GM21390 (cell line): ENCODE measurements at regions not wholly inside any gene's neighbourhood (a gene's known extent, or its start where the extent isn't known, plus 50 kb on each side); places are given as distances from the start of the nearest gene placed in this dataset.
A peak's percentile ranks its signal among the peaks of the same experiment; 100 is the strongest.
"Not testable (repeated sequence)": the region's sequence is repeated elsewhere in the genome, so short reads cannot be mapped to it uniquely, and the experiment has no call there.

Experiments
- ATAC-seq: cut with Tn5 transposase; IDR thresholded peaks from one replicate; pipeline ENCODE4 v1.9.1; 2021; ENCODE audit not compliant: unreplicated experiment

DNA sequence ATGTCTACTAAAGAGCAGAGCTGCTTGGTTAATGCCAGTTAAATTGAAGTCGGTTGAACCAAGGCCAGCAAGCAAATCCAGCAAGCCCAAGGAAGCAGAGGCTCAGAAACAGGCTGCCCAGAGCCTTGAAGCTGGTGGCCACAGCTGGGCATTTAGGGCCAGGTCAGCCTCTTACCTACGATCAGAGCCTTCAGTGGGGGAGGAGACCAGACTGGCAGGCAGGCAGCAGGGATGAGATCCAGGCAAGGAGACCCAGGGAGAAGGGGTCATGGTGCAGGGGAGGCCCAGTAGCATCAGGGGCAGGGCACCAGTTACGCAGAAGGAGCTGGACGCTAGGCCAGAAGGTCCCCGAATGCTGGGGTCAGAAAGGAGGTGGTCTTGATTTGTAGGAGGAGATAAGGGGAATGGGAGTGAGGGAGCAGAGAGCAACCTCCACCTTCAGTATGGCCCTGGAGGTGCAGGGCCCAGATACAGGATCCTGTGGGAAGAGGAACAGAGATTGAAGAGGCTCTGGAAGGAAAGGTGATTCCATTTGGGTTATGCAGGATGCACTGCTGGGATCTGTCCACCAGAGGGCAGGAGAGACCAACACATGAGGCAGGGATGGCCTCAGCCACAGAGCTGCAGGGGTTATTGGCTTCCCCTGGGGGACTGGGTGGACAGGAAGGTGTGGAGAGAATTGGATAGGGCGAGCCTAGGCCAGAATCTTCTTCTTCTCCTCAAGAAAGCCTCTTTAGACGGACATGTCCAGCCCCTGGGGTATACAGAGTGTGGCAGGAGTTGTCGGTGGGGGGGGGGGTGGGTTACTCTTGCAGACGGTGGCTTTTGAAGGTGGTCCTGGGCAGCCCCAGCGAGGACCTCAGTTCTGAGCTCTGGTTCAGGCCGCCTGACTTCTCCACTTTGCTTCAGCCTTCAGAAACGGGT, 132.6 kb upstream of the PODXL start:
- ATAC-seq, result peak; percentile 54

DNA sequence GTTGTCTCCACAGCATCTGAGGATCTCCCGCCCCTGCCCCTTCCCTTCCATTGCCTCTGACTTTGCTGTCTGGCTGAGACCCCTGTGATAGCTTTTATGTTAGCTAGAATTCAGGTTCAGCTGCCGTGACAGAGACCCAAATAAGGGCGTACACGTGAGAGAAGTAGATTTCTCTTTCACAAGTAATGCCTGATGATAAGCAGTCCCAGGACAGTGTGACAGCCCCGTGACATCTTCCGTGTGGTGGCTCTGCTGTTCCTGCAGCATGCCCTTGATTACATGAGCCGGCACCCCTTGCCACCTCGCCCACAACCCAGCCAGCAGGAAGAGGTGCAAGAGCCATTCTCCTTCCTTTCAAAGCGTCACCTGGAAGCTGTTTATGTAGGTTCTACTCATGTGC, 130.9 kb upstream of the PODXL start:
- no peak for ATAC-seq

DNA sequence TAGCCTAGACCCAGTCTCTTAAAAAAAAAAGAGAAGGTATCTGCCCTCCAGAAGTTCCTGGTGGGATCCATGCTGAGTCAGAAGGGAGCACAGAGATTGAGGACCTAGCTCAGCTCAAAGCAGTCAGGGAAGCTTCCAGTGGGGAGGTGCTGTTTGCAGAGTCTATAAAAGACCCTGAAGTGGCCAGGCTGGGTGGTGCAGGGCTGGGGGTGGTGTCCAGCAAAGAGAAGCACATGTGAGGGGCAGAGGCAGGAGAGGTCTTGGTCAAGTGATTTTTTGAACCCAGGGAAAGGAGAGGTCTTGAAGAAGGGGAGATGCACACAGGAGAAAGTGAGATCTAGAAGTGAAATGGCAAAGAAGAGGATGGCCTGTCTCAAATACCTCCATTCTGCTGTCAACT, 130.4 kb upstream of the PODXL start:
- ATAC-seq, result no peak

DNA sequence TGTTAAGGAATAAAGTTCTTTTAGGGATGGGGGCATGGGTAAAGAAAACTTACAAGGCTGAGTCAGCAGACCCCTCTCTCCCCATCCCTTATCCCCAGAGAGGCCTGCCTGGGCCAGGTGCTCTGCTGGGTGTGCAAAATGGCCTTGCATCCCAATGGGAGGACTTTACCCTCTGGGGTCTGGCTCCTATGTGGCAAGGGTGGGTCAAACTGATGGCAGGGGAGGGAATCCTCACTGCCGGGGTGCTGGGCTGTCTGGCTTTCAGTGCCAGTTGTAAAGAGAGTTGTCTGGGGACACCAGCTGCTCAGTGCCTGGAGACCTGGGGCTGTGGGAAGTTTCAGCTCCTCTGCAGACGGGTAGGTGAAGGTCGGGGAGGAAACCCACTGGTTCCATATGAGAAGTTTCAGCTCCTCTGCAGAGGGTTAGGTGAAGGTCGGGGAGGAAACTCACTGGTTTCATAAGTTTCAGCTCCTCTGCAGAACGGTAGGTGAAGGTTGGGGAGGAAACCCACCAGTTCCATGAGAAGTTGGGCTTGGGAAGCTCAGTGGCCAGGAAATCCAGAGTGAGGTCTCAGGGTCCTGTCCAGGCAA, 127.2 kb upstream of the PODXL start:
- peak; percentile 90 for ATAC-seq

DNA sequence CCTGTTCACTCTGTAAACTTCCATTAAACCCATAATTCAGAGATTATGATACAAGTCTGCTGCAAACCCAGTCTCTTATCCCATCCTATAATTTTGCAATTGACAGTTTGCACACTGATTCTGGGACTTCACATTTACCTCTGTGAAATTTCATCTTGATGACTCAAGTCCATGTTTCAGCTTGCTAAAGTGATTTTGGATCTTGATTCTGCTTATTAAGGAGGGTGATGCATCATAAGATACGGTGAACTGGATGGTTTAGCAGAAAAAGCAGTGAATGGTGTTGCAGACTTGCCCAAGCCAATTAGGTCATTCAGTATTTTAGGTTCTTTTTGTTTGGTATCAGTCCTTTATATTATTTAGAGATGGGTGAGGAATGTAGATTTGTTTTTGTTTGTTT, 125.5 kb upstream of the PODXL start:
- ATAC-seq, result no peak

DNA sequence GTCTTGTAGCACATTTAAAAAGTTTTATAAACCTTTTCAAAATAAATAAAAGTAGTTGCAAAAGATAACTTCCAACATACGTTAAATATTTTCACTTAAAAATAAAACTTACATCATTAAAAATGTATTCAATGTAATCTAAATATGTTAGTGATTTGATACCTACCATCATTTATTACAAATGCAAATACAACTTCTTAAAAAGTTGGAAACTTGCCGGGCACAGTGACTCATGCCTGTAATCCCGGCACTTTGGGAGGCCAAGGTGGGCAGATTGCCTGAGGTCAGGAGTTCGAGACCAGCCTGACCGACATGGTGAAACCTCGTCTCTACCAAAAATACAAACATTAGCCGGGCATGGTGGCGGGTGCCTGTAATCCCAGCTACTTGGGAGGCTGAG, 122.6 kb upstream of the PODXL start:
- ATAC-seq, result not testable (repeated sequence)

DNA sequence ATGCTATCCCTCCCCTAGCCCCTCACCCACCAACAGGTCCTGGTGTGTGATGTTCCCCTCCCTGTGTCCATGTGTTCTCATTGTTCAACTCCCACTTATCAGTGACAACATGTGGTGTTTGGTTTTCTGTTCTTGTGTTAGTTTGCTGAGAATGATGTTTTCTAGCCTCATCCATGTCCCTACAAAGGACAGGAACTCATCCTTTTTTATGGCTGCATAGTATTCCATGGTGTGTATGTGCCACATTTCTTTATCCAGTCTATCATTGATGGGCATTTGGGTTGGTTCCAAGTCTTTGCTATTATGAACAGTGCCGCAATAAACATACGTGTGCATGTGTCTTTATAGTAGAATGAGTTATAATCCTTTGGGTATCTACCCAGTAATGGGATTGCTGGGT, 120.4 kb upstream of the PODXL start:
- not testable (repeated sequence) for ATAC-seq

DNA sequence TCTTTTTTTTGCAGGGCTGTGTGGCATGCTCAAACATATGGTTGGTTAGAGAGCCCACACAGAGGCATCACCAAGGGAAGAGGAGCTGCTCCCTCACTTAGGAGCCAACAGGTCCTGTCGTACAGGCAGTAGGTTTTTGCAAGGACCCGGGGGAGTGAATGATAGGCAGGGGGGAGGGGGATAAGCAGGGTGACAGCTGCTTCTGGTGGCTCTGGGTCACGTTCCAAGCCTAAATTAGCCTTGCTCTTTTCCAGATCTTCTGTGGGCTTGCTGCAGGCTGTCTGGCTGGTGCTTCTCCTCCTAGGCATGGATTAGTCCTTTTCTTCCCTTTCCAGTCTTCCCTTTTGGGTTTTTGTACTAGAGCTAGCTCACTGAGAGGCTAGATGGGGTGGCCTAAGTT, 117.7 kb upstream of the PODXL start:
- no peak for ATAC-seq

DNA sequence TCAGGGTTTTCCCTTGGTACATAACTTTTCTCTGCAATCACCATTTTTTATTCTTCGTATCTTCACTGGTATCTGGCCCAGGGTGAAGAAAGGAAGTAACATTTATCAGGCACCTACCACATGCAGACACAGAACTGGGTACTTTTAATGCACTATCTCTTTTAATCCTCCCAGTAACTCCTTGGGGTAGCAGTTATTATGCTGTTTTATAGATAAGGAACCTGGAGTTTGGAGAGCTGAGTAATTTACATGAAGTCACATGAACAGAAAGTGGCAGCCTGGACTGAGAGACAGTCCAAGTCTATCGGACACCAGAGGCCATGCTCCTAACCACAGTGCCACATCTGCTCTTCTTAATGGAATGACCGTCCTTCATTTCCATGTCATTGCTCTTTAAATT, 117.1 kb upstream of the PODXL start:
- no peak for ATAC-seq

DNA sequence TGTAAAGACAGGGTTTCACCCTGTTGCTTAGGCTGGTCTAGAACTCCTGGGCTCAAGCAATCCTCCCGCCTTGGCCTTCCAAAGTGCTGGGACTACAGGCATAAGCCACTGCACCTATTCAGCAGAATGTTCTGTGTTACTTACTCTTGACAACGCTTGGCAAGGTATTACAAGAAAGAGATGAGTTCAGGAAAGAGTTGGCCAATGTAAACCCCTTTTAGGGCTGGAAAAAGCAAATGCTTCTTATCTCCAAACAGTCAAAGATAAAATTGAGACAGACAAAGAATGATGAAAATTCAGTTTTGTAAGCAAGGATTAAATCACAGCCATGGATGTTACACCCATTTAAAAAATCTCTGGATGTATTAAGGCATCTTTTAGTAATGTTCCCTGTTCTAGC, 114.0 kb upstream of the PODXL start:
- no peak for ATAC-seq

DNA sequence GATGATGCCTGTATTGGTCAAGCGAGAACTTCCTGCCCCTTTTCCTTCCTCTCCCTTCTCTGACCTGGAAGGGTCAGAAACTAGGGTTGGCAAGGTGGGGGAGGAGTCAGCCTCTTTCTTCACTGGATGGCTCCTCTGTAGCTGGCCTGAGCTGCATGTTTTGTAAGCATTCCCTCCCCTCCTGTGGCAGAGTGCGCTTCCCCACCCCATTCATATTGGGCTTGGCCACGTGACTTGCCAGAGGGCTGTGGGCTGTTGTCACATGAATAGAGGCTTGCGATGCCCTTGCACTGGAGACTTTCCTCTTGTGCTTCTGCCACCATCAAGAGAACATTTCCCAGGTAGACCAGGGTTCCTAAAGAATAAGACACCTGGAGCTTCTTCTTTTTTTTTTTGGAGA, 111.3 kb upstream of the PODXL start:
- ATAC-seq, result no peak

DNA sequence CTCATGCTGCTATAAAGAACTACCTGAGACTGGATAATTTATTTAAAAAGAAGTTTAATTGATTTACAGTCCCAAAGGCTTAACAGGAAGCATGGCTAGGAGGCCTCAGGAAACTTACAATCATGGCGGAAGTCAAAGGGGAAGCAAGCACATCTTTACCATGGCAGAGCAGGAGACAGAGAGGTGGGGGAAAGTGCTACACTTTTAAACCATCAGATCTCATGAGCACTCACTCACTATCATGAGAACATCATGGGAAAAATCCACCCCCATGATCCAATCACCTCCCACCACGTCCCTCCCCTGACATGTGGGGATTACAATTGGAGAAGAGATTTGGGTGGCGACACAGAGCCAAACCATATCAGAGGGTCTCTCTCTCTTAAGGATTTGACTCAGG, 108.6 kb upstream of the PODXL start:
- ATAC-seq, result no peak

DNA sequence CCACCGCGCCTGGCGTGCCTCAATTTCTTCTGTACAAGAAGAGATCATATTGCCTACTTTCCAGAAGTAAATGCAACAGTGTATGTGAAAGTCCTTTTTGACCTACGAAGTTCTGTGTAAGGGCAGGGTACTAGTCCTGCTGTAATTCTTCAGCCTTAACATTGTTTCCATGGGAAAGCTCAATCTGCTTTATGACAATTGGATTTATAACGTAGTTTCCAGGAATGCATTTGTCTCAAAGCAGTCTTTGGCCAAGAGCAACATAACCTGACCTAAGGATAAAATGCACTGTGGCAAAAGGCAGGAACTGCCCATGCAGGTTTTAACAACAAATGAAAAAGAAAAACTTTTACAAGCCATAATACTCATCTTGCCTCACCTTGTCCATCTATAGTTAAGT, 108.1 kb upstream of the PODXL start:
- no peak for ATAC-seq

DNA sequence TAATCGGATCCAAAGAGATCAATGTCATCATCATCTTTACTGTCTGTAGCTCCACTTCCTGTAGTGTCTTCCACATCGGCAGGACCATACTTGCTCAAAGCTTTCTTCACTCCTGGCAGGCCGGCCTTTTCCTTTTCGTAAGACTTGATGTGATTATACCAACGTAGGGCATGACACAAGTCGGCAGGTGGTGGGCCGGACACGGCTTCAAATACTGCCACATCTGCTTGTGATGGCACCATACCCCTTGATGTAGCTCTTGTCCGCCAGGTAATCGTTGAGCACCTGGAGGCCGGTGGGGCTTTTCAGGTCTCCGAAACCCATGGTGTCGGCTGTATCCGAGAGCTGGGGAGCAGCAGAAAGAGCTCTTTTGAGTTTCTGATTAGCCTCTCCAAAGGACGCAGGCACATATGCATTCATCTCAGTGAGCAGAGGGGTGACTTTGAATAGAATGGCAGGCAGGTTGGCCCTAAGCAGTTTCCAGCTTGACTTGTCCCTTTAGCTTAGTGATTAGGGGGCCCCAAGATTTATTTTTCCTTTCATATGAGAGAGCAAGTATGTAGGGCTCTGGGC, 106.0 kb upstream of the PODXL start:
- ATAC-seq, result not testable (repeated sequence)

DNA sequence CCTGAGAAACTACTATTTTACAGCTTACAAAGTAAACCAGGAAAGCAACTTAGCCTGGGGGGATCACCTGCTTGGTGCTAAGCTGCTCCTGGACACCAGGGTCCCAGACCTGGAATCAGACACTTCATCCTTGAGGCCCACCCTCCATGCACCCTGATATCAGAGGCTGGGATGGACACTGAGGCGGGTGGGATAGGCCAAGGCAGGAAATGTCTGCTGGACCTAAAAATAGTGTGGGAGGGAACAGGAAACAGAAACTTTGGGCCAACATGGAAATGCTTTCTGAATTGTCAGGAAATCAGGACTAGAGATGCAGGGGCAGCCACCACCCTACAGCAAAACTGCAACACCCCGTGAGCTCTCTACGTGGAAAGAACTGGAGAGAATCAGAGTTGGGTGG, 101.5 kb upstream of the PODXL start:
- ATAC-seq, result no peak

DNA sequence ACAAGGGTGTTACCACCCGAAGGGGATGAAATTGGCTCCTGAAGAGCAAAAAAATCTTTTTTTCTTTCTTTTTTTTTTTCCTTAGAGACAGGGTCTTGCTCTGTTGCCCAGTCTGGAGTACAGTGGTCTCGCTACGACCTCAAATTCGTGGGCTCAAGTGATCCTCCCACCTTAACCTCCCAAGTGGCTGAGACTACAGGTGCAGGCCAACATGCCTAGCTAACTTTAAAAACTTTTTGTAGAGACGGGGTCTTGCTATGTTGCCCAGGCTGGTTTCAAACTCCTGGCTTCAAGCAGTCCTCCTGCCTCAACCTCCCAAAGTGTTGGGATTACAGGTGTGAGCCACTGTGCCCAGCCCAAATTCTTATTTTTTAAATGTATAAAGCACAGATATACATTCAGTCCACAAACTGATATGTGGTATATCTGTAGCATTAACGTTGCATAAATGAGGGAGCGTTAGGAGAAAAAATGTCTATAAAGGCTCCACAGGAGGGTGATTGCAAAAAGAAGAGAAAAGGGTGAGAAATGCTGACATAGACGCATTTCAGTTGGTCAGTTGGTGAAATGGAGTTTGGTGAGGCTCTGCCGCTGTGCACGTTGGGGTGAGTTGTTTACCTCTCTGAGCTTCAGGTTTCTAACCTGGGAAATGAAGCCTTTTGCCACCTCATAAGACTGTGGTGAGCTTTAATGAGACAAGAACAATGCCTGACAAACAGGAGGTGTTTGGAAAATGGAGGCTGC, 100.7 kb upstream of the PODXL start:
- no peak for ATAC-seq

DNA sequence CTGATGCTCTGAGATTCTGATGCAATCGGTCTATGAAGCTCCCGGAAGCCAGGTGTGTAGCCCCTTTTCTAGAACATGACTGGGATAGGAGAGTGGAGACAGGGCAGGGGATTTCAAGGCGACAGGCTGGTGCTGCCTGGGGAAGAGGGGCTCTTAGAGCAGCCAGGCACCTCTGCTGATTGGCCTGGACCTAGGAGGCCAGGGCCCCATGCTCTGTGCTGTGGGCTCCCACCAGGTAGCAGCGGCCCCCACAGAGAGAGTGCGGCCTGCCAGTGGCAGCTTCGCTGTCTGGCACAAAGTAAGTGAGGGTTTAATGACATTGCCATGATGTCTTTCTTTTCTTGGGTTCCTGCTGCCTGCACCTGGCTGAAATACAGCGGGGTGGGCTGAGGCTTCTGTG, 99.4 kb upstream of the PODXL start:
- no peak for ATAC-seq

DNA sequence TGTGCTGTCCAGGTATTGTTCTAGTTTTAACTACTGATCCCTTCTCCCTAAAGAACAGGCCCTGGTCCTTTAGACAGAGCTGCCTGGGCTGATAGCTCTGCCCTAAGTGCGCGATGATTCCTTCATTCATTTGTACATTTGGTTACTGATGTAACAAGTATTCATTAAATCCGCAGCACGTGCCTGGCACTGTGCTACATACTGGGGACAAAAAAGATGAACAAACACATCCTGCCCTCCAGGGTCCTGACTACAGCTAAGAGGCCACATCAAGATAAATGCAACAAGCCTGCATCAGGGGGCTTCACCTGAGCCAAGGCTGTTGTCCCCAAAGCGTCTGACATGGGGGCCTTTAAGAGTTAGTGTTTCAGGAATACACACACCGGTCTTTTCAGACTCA, 99.0 kb upstream of the PODXL start:
- no peak for ATAC-seq

DNA sequence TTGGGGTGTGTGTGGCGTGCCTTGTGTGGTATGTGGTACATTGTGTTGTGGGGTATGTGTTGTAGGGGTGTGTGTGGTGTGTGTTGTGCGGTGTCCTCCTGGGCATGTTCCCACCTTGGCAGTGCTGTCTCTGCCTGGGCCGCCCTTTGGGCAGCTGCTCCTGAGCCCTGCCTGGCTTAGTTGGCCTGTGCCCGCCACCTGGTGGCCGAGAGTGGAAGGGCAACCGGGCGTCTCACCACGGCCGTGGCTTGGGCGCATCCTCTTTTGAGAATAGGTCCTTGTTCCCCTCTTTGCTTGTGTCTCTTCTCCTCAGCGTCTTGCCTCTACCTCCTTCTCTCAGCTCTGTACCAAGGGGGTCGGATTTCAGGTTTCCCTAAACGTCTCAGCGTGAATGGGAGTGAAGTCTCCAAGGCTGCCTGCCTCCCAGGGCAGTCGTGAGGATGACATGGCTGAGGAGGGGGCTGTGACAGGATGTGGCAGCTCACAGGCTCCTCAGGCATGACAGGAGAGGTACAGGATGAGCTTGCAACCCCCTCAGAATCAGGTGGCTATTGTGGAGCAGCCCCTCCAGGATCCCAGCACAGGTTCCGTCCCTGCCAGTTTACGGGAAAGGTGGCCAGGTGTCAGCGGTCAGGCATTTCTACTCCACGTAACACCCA, 98.4 kb upstream of the PODXL start:
- peak; percentile 67 for ATAC-seq

DNA sequence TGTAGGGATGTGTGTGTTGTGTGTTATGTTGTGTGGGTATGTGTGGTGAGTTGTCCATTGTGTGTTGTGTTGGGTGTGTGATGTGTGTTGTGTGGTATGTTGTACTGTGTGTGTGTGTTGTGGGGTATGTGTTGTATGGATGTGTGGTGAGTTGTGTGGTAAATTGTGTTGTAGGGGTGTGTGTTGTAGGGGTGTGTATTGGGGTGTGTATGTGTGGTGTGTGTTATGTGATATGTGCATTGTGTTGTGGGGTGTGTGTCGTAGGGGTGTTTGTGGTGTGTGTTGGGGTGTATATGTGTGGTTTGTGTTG, 97.8 kb upstream of the PODXL start:
- ATAC-seq, result no peak
